Prostate gland (tissue), 2 donors: ENCODE measurements at regions not wholly inside any gene's neighbourhood (a gene's known extent, or its start where the extent isn't known, plus 50 kb on each side); places are given as distances from the start of the nearest gene placed in this dataset.
"Not testable (repeated sequence)": the region's sequence is repeated elsewhere in the genome, so short reads cannot be mapped to it uniquely, and the experiment has no call there.

Source experiments
- POLR2A ChIP-seq: fragments of 450-650 bp; IDR thresholded peaks from one replicate; pipeline ENCODE4 v1.6.1; 2016; ENCODE audit warnings: antibody characterized with exemption, mild to moderate bottlenecking
- TF ChIP-seq, protein P1 (sequence below), 4 experiments: fragments of 200-600 bp in 2 of 4; fragments of 450-650 bp in 2 of 4; sonication (generic) in 2 of 4; IDR thresholded peaks; 1 replicate in 3 of 4; 2 replicates in 1 of 4; pipeline ENCODE4 v1.5.1; 2016 to 2019; ENCODE audit warnings: antibody characterized with exemption in 4 of 4, mild to moderate bottlenecking in 2 of 4, moderate library complexity in 2 of 4

DNA sequence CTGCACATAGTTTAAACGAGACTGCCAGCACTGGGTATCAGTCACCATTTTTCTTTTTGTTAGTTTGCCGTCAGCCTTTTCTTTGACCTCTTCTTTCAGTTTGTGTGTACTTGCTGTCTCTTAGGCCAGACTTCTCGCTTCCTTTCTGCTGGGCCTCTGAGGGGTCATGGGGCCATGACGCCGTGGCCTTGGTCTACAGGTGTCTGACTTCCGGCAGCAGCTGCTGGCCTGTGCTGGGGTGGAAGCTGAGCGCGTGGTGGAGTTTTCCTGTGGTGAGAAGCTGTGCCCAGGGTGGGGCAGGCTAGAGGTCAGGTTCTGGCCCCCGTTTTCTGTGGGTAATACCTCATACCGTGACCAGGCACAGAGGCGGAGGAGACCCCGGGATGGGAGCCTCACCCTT, 101.6 kb upstream of the PZP start:
- TF ChIP-seq, protein P1, sequence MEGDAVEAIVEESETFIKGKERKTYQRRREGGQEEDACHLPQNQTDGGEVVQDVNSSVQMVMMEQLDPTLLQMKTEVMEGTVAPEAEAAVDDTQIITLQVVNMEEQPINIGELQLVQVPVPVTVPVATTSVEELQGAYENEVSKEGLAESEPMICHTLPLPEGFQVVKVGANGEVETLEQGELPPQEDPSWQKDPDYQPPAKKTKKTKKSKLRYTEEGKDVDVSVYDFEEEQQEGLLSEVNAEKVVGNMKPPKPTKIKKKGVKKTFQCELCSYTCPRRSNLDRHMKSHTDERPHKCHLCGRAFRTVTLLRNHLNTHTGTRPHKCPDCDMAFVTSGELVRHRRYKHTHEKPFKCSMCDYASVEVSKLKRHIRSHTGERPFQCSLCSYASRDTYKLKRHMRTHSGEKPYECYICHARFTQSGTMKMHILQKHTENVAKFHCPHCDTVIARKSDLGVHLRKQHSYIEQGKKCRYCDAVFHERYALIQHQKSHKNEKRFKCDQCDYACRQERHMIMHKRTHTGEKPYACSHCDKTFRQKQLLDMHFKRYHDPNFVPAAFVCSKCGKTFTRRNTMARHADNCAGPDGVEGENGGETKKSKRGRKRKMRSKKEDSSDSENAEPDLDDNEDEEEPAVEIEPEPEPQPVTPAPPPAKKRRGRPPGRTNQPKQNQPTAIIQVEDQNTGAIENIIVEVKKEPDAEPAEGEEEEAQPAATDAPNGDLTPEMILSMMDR (IDR thresholded peaks at IDR 0.05): not testable (repeated sequence)
- not testable (repeated sequence) for TF ChIP-seq POLR2A
